B cell (primary cell): ENCODE measurements at regions not wholly inside any gene's neighbourhood (a gene's known extent, or its start where the extent isn't known, plus 50 kb on each side); places are given as distances from the start of the nearest gene placed in this dataset.

Experiments used
- CTCF ChIP-seq: fragments of 200-600 bp; IDR thresholded peaks from one replicate; pipeline ENCODE4 v1.8.0; 2022; ENCODE audit warnings: antibody characterized with exemption, mild to moderate bottlenecking
- EZH2 ChIP-seq: IDR thresholded peaks from 2 replicates; pipeline ENCODE4 v1.6.1; 2012; ENCODE audit warnings: borderline replicate concordance, low read depth, mild to moderate bottlenecking, moderate library complexity, low read length; ENCODE audit not compliant: insufficient read depth, poor library complexity, severe bottlenecking

- TF ChIP-seq CTCF (no peak), EZH2 (no peak)
Observed at GRCh38 chr5:89125372-89125771, 242.4 kb upstream of the MEF2C start.
